ENCODE measurements at regions not wholly inside any gene's neighbourhood (a gene's known extent, or its start where the extent isn't known, plus 50 kb on each side); places are given as distances from the start of the nearest gene placed in this dataset.

- Histone ChIP-seq H3K9me2 (ENCODE audit: insufficient read depth) (no peaks in the 10 kb centered on the region), H3K27me3 (replicated peaks; ENCODE audit: insufficient read depth) (no peaks in the 10 kb centered on the region), H4K20me1 (ENCODE audit: insufficient read depth) (no peaks in the 10 kb centered on the region), H3K36me3 (ENCODE audit: low read depth) (no peaks in the 10 kb centered on the region), H3K9ac (no peak overlapping the region), H3K27ac (no peak overlapping the region), H3K79me2 (ENCODE audit: insufficient read depth) (no peaks in the 10 kb centered on the region), H3F3A (ENCODE audit: insufficient read depth) (no peaks in the 10 kb centered on the region), H3K4me2 (ENCODE audit: unreplicated experiment) (no peak overlapping the region), H2AFZ (no peak overlapping the region), H3K9me3 (ENCODE audit: low read depth) (no peaks in the 10 kb centered on the region), H3K4me3 (no peak overlapping the region), H3K4me1 (ENCODE audit: insufficient read depth) (no peaks in the 10 kb centered on the region)
- DNase-seq, result no peak
- no peak for TF ChIP-seq EZH2 (IDR thresholded peaks at IDR 0.05; ENCODE audit: insufficient read depth, poor library complexity, severe bottlenecking)
- no peak for TF ChIP-seq EZH2phosphoT487 (IDR thresholded peaks at IDR 0.05; ENCODE audit: insufficient read depth, low read depth)
- in situ Hi-C loops (cut with MboI), result no loop called here
- WGBS, 2 experiments (ENCODE audit: low coverage in 1 of 2, low lambda C conversion rate in 2 of 2, missing lambda C conversion rate in 2 of 2), result 25 to 32% methylated on average over 16 of the region's 16 CpGs
These were observed 620.4 kb downstream of the BRD1 start for GRCh38 chr22:49207008-49208003.

DNA sequence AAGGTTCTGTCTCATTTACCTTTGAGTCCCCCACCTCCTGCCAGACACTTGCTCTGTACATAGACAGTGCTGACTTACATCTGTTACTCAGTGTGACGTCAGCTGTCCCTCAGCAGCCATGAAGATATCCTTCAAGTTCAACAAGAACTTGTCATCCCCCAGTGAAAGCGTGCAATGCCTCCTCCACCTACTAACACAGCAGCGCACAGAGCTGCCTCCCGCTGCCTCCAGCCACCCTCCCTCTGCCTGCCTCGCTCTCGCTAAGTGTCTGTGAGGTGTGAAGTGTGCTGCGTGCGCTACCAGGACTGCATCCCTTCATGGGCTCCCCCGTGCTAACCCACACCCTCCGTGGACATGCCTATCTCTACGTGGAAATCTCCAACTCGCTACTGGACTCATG, 621.4 kb downstream of the BRD1 start:
- no peak for DNase-seq
- Histone ChIP-seq H3F3A (ENCODE audit: insufficient read depth) (no peaks in the 10 kb centered on the region), H2AFZ (no peak overlapping the region), H3K79me2 (ENCODE audit: insufficient read depth) (no peaks in the 10 kb centered on the region), H3K27me3 (replicated peaks; ENCODE audit: insufficient read depth) (no peaks in the 10 kb centered on the region), H3K4me2 (ENCODE audit: unreplicated experiment) (no peak overlapping the region), H3K4me1 (ENCODE audit: insufficient read depth) (no peaks in the 10 kb centered on the region), H3K9me3 (ENCODE audit: low read depth) (no peaks in the 10 kb centered on the region), H4K20me1 (ENCODE audit: insufficient read depth) (no peaks in the 10 kb centered on the region), H3K9ac (no peak overlapping the region), H3K9me2 (ENCODE audit: insufficient read depth) (no peaks in the 10 kb centered on the region), H3K36me3 (ENCODE audit: low read depth) (no peaks in the 10 kb centered on the region), H3K27ac (no peak overlapping the region), H3K4me3 (no peak overlapping the region)
- WGBS, 2 experiments (ENCODE audit: low coverage in 1 of 2, low lambda C conversion rate in 2 of 2, missing lambda C conversion rate in 2 of 2), result 42 to 47% methylated on average over 11 to 12 of the region's 12 CpGs
- TF ChIP-seq EZH2 (IDR thresholded peaks at IDR 0.05; ENCODE audit: insufficient read depth, poor library complexity, severe bottlenecking) (no peak), EZH2phosphoT487 (IDR thresholded peaks at IDR 0.05; ENCODE audit: insufficient read depth, low read depth) (no peak)
- in situ Hi-C loops (cut with MboI), result no loop called here

GRCh38 chr22:49205483-49205800, 622.2 kb downstream of the BRD1 start:
- Histone ChIP-seq H3K9me2 (ENCODE audit: insufficient read depth) (no peaks in the 10 kb centered on the region), H2AFZ (no peak overlapping the region), H3K79me2 (ENCODE audit: insufficient read depth) (no peaks in the 10 kb centered on the region), H3K4me1 (ENCODE audit: insufficient read depth) (no peaks in the 10 kb centered on the region), H3K27ac (no peak overlapping the region), H3K27me3 (replicated peaks; ENCODE audit: insufficient read depth) (no peaks in the 10 kb centered on the region), H3K9me3 (ENCODE audit: low read depth) (no peaks in the 10 kb centered on the region), H3K36me3 (ENCODE audit: low read depth) (no peaks in the 10 kb centered on the region), H3F3A (ENCODE audit: insufficient read depth) (no peaks in the 10 kb centered on the region), H4K20me1 (ENCODE audit: insufficient read depth) (no peaks in the 10 kb centered on the region), H3K4me3 (no peak overlapping the region), H3K4me2 (ENCODE audit: unreplicated experiment) (no peak overlapping the region), H3K9ac (no peak overlapping the region)
- in situ Hi-C loops (cut with MboI), result no loop called here
- TF ChIP-seq EZH2 (IDR thresholded peaks at IDR 0.05; ENCODE audit: insufficient read depth, poor library complexity, severe bottlenecking) (no peak), EZH2phosphoT487 (IDR thresholded peaks at IDR 0.05; ENCODE audit: insufficient read depth, low read depth) (no peak)
- 12 to 20% methylated on average over 5 of the region's 5 CpGs for WGBS, 2 experiments (ENCODE audit: low coverage in 1 of 2, low lambda C conversion rate in 2 of 2, missing lambda C conversion rate in 2 of 2)
- no peak for DNase-seq

- in situ Hi-C loops (cut with MboI), result no loop called here
- no peak overlapping the region for H3K4me2 ChIP-seq (ENCODE audit: unreplicated experiment)
- H3K9me2 ChIP-seq (ENCODE audit: insufficient read depth), result no peaks in the 10 kb centered on the region
- no peaks in the 10 kb centered on the region for H3K27me3 ChIP-seq (replicated peaks; ENCODE audit: insufficient read depth)
- DNase-seq, result no peak
- no peak overlapping the region for H3K27ac ChIP-seq
- H3F3A ChIP-seq (ENCODE audit: insufficient read depth), result no peaks in the 10 kb centered on the region
- no peaks in the 10 kb centered on the region for H4K20me1 ChIP-seq (ENCODE audit: insufficient read depth)
- no peaks in the 10 kb centered on the region for H3K4me1 ChIP-seq (ENCODE audit: insufficient read depth)
- no peaks in the 10 kb centered on the region for H3K9me3 ChIP-seq (ENCODE audit: low read depth)
- no peak overlapping the region for H2AFZ ChIP-seq
- no peaks in the 10 kb centered on the region for H3K36me3 ChIP-seq (ENCODE audit: low read depth)
- H3K79me2 ChIP-seq (ENCODE audit: insufficient read depth), result no peaks in the 10 kb centered on the region
- 49 to 54% methylated on average over 21 to 22 of the region's 22 CpGs for WGBS, 2 experiments (ENCODE audit: low coverage in 1 of 2, low lambda C conversion rate in 2 of 2, missing lambda C conversion rate in 2 of 2)
- H3K4me3 ChIP-seq, result no peak overlapping the region
- no peak overlapping the region for H3K9ac ChIP-seq
- TF ChIP-seq EZH2phosphoT487 (IDR thresholded peaks at IDR 0.05; ENCODE audit: insufficient read depth, low read depth) (no peak), EZH2 (IDR thresholded peaks at IDR 0.05; ENCODE audit: insufficient read depth, poor library complexity, severe bottlenecking) (no peak)
These were observed 622.8 kb downstream of the BRD1 start for GRCh38 chr22:49204599-49205482.
